ENCODE measurements at regions not wholly inside any gene's neighbourhood (a gene's known extent, or its start where the extent isn't known, plus 50 kb on each side); places are given as distances from the start of the nearest gene placed in this dataset.

- H3K4me3 ChIP-seq (ENCODE audit: low read depth, low read length) = no peak overlapping the region
- in situ Hi-C loops (cut with HindIII; ENCODE audit: low sequenced_read_pairs) = no loop called here
- DNase-seq (ENCODE audit: low read depth) = no peak
- TF ChIP-seq CTCF (IDR thresholded peaks at IDR 0.05; ENCODE audit: low read depth, low read length, missing control alignments) = no peak
Measured at GRCh38 chr9:110126986-110127864, 80.7 kb downstream of the C9orf152 start.

GRCh38 chr9:110128664-110129329, 79.2 kb downstream of the C9orf152 start:
- TF ChIP-seq CTCF (IDR thresholded peaks at IDR 0.05; ENCODE audit: low read depth, low read length, missing control alignments) = no peak
- no peak overlapping the region for H3K4me3 ChIP-seq (ENCODE audit: low read depth, low read length)
- in situ Hi-C loops (cut with HindIII; ENCODE audit: low sequenced_read_pairs) = no loop called here
- no peak for DNase-seq (ENCODE audit: low read depth)

GRCh38 chr9:110129425-110129824, 78.5 kb downstream of the C9orf152 start:
- no peak overlapping the region for H3K4me3 ChIP-seq (ENCODE audit: low read depth, low read length)
- no peak for DNase-seq (ENCODE audit: low read depth)
- no peak for TF ChIP-seq CTCF (IDR thresholded peaks at IDR 0.05; ENCODE audit: low read depth, low read length, missing control alignments)
- in situ Hi-C loops (cut with HindIII; ENCODE audit: low sequenced_read_pairs) = no loop called here

- no peak overlapping the region for H3K4me3 ChIP-seq (ENCODE audit: low read depth, low read length)
- DNase-seq (ENCODE audit: low read depth) = no peak
- no peak for TF ChIP-seq CTCF (IDR thresholded peaks at IDR 0.05; ENCODE audit: low read depth, low read length, missing control alignments)
- in situ Hi-C loops (cut with HindIII; ENCODE audit: low sequenced_read_pairs) = no loop called here
Measured at GRCh38 chr9:110130211-110130610, 77.7 kb downstream of the C9orf152 start.

GRCh38 chr9:110130791-110131416, 77.1 kb downstream of the C9orf152 start:
- DNase-seq (ENCODE audit: low read depth) = no peak
- in situ Hi-C loops (cut with HindIII; ENCODE audit: low sequenced_read_pairs) = no loop called here

More at GRCh38 chr9:110130791-110131416, 77.1 kb downstream of the C9orf152 start:
- no peak overlapping the region for H3K4me3 ChIP-seq (ENCODE audit: low read depth, low read length)
- no peak for TF ChIP-seq CTCF (IDR thresholded peaks at IDR 0.05; ENCODE audit: low read depth, low read length, missing control alignments)

Data from astrocyte of the cerebellum (primary cell).